Thyroid gland (tissue), 4 donors: ENCODE measurements at regions not wholly inside any gene's neighbourhood (a gene's known extent, or its start where the extent isn't known, plus 50 kb on each side); places are given as distances from the start of the nearest gene placed in this dataset.

Source experiments
- CTCF ChIP-seq, 6 experiments: fragments of 200-600 bp in 3 of 6; fragments of 450-650 bp in 3 of 6; sonication (generic) in 3 of 6; IDR thresholded peaks; one replicate each; pipeline ENCODE4 v1.5.1; 2016 to 2019; ENCODE audit warnings: antibody characterized with exemption in 6 of 6, mild to moderate bottlenecking in 2 of 6, inconsistent platforms in 1 of 6, moderate library complexity in 1 of 6
- POLR2A ChIP-seq, 2 donors: fragments of 450-650 bp; IDR thresholded peaks; one replicate each; pipeline ENCODE4 v1.6.1; 2017; ENCODE audit warnings: antibody characterized with exemption in 2 of 2, mild to moderate bottlenecking in 2 of 2, moderate library complexity in 1 of 2

- TF ChIP-seq CTCF (IDR thresholded peaks at IDR 0.05): no peak
- no peak for TF ChIP-seq POLR2A (IDR thresholded peaks at IDR 0.05)
Measured at GRCh38 chr15:25171856-25172687, 217.3 kb downstream of the SNRPN start.
